Mesothelial cell of epicardium (in vitro differentiated cells): ENCODE measurements at regions not wholly inside any gene's neighbourhood (a gene's known extent, or its start where the extent isn't known, plus 50 kb on each side); places are given as distances from the start of the nearest gene placed in this dataset.
A peak's percentile ranks its signal among the peaks of the same experiment; 100 is the strongest.

Experiments
- DNase-seq, 2 experiments: peaks; one replicate each; pipeline ENCODE4 v3.0.0; 2021; ENCODE audit warnings: low spot score in 2 of 2; ENCODE audit not compliant: unreplicated experiment in 2 of 2
- H3K27ac Mint-ChIP-seq: 2 replicates; pipeline ENCODE4 v1.8.0; 2021; ENCODE audit warnings: mixed read lengths
- H3K27me3 Mint-ChIP-seq: 2 replicates; pipeline ENCODE4 v1.8.0; 2021; ENCODE audit warnings: low read depth, mixed read lengths
- H3K36me3 Mint-ChIP-seq: 2 replicates; pipeline ENCODE4 v1.8.0; 2021; ENCODE audit warnings: mixed read lengths
- H3K4me1 Mint-ChIP-seq: 2 replicates; pipeline ENCODE4 v1.8.0; 2021; ENCODE audit warnings: mixed read lengths
- H3K4me3 Mint-ChIP-seq: 2 replicates; pipeline ENCODE4 v1.8.0; 2021; ENCODE audit warnings: mild to moderate bottlenecking, moderate library complexity, mixed read lengths
- H3K9me3 Mint-ChIP-seq: 2 replicates; pipeline ENCODE4 v1.8.0; 2021; ENCODE audit warnings: mixed read lengths
- CTCF ChIP-seq: fragments of 200-600 bp; sonication (generic); IDR thresholded peaks from one replicate; pipeline ENCODE4 v1.5.0; 2021; ENCODE audit warnings: antibody characterized with exemption; ENCODE audit not compliant: unreplicated experiment

GRCh38 chrX:45762699-45763647 is 562.3 kb upstream of the DIPK2B start:
- H3K4me1 Mint-ChIP-seq: peaks cover 29% of the 10 kb centered on the region
- H3K27ac Mint-ChIP-seq: no peak overlapping the region
- H3K36me3 Mint-ChIP-seq: peaks cover 6% of the 10 kb centered on the region
- no peak overlapping the region for H3K4me3 Mint-ChIP-seq
- TF ChIP-seq CTCF: no peak
- H3K27me3 Mint-ChIP-seq: no peaks in the 10 kb centered on the region
- H3K9me3 Mint-ChIP-seq: peaks cover 29% of the 10 kb centered on the region
- DNase-seq: no peak

DNA sequence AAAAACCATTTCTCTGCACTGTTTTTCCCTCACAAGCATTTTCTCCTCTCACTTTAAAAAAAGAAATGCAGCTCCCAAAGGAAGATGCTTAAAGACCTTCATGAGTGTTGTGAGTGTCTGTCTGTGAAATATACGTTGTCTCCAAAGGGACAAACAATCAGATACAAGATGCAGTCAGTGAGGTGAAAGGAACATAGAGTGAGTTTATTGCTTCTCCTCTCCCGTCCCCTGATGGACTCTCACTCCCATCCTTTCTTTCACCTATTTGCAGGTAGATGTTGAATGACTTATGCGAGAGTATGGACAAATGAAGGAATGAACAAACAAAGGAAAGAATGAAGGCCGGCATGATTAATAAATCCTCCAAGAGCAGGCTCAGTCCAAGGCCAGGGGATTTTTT is 561.2 kb upstream of the DIPK2B start:
- TF ChIP-seq CTCF: no peak
- peaks cover 21% of the 10 kb centered on the region for H3K4me1 Mint-ChIP-seq
- peaks cover 8% of the 10 kb centered on the region for H3K36me3 Mint-ChIP-seq
- H3K27ac Mint-ChIP-seq: no peak overlapping the region
- H3K27me3 Mint-ChIP-seq: no peaks in the 10 kb centered on the region
- H3K9me3 Mint-ChIP-seq: peaks cover 30% of the 10 kb centered on the region
- DNase-seq: no peak
- no peak overlapping the region for H3K4me3 Mint-ChIP-seq

- Mint-ChIP-seq H3K4me1 (peaks cover 20% of the 10 kb centered on the region), H3K4me3 (no peak overlapping the region), H3K9me3 (peaks cover 33% of the 10 kb centered on the region), H3K36me3 (peaks cover 8% of the 10 kb centered on the region), H3K27me3 (no peaks in the 10 kb centered on the region), H3K27ac (peak overlapping the region; percentile 3)
- no peak for DNase-seq
- no peak for TF ChIP-seq CTCF
Observed at GRCh38 chrX:45760187-45760742, 559.6 kb upstream of the DIPK2B start.

DNA sequence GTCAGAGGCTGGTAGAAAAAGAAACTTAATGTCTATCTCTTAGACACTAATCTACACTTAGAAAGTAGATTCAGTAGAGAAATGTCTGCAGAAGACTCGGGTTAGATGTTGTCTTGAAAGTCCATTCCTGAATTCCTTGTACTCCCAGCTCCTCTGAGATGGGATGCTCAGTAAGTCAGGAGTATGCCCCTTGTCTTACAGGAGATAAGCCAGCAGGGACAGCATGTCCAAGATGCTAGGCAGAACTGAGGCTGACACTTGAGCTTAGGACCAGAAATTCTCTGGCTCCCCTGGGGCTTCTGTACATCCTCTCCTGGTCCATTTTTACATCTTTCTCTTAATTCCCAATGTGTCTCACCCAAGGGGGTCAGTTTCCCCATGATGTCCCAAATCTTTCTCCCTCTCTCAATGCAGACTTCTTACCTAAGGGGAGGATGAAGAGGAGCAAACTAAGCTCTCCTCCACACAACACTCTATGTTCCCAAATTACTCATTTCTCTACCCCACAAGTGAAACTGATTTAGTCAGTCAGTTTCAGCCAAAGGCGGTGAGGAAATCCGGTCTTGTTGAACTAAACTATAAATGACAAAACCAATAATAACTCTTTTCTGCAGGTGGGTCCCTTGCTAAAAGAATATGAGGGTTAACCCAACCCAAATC is 558.2 kb upstream of the DIPK2B start:
- no peak for DNase-seq
- no peaks in the 10 kb centered on the region for H3K27me3 Mint-ChIP-seq
- H3K4me3 Mint-ChIP-seq: no peak overlapping the region
- H3K4me1 Mint-ChIP-seq: peaks cover 17% of the 10 kb centered on the region
- peaks cover 8% of the 10 kb centered on the region for H3K36me3 Mint-ChIP-seq
- H3K9me3 Mint-ChIP-seq: peaks cover 30% of the 10 kb centered on the region
- no peak overlapping the region for H3K27ac Mint-ChIP-seq
- no peak for TF ChIP-seq CTCF

GRCh38 chrX:45758319-45758718 is 557.6 kb upstream of the DIPK2B start:
- peaks cover 30% of the 10 kb centered on the region for H3K9me3 Mint-ChIP-seq
- no peak for TF ChIP-seq CTCF
- DNase-seq: no peak
- H3K4me1 Mint-ChIP-seq: peaks cover 17% of the 10 kb centered on the region
- H3K4me3 Mint-ChIP-seq: no peak overlapping the region
- H3K36me3 Mint-ChIP-seq: peaks cover 8% of the 10 kb centered on the region
- no peaks in the 10 kb centered on the region for H3K27me3 Mint-ChIP-seq
- H3K27ac Mint-ChIP-seq: no peak overlapping the region
